Neutrophil (primary cell): ENCODE measurements at regions not wholly inside any gene's neighbourhood (a gene's known extent, or its start where the extent isn't known, plus 50 kb on each side); places are given as distances from the start of the nearest gene placed in this dataset.

ENCODE experiments used
- H3K27ac ChIP-seq: fragments of 200-600 bp; sonication (generic); 2 replicates; pipeline ENCODE4 v1.5.1; 2016; ENCODE audit warnings: mild to moderate bottlenecking, moderate library complexity
- H3K27me3 ChIP-seq: fragments of 200-600 bp; sonication (generic); 2 replicates; pipeline ENCODE4 v1.6.0; 2016; ENCODE audit warnings: mild to moderate bottlenecking
- H3K36me3 ChIP-seq: fragments of 200-600 bp; sonication (generic); 2 replicates; pipeline ENCODE4 v1.5.1; 2017
- H3K4me1 ChIP-seq, 2 experiments: fragments of 200-600 bp in 1 of 2; sonication (generic) in 1 of 2; 1 replicate in 1 of 2; 2 replicates in 1 of 2; pipeline versions ENCODE4 v1.5.1 to v1.6.1; 2013 to 2016; ENCODE audit warnings: low read depth in 1 of 2, low read length in 1 of 2, mild to moderate bottlenecking in 1 of 2, moderate library complexity in 1 of 2; ENCODE audit not compliant: control insufficient read depth in 1 of 2, insufficient read depth in 1 of 2
- H3K4me3 ChIP-seq, 2 experiments: fragments of 200-600 bp in 1 of 2; sonication (generic) in 1 of 2; 1 replicate in 1 of 2; 2 replicates in 1 of 2; pipeline ENCODE4 v1.5.1; 2013 to 2016; ENCODE audit warnings: low read depth in 1 of 2, low read length in 1 of 2, mild to moderate bottlenecking in 1 of 2, moderate library complexity in 1 of 2
- H3K9me3 ChIP-seq: fragments of 200-600 bp; sonication (generic); 2 replicates; pipeline ENCODE4 v1.5.1; 2016
- TF ChIP-seq, protein P1 (sequence below): fragments of 200-600 bp; sonication (generic); IDR thresholded peaks from 2 replicates; pipeline ENCODE4 v1.5.1; 2016; ENCODE audit warnings: antibody characterized with exemption

GRCh38 chr1:209324901-209325871, 258.3 kb upstream of the CAMK1G start:
- Histone ChIP-seq H3K36me3 (no peaks in the 10 kb centered on the region), H3K27me3 (no peaks in the 10 kb centered on the region), H3K27ac (no peak overlapping the region), H3K9me3 (no peaks in the 10 kb centered on the region), H3K4me1 (no peaks in the 10 kb centered on the region), H3K4me3 (no peak overlapping the region)
- TF ChIP-seq, protein P1, sequence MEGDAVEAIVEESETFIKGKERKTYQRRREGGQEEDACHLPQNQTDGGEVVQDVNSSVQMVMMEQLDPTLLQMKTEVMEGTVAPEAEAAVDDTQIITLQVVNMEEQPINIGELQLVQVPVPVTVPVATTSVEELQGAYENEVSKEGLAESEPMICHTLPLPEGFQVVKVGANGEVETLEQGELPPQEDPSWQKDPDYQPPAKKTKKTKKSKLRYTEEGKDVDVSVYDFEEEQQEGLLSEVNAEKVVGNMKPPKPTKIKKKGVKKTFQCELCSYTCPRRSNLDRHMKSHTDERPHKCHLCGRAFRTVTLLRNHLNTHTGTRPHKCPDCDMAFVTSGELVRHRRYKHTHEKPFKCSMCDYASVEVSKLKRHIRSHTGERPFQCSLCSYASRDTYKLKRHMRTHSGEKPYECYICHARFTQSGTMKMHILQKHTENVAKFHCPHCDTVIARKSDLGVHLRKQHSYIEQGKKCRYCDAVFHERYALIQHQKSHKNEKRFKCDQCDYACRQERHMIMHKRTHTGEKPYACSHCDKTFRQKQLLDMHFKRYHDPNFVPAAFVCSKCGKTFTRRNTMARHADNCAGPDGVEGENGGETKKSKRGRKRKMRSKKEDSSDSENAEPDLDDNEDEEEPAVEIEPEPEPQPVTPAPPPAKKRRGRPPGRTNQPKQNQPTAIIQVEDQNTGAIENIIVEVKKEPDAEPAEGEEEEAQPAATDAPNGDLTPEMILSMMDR: no peak

DNA sequence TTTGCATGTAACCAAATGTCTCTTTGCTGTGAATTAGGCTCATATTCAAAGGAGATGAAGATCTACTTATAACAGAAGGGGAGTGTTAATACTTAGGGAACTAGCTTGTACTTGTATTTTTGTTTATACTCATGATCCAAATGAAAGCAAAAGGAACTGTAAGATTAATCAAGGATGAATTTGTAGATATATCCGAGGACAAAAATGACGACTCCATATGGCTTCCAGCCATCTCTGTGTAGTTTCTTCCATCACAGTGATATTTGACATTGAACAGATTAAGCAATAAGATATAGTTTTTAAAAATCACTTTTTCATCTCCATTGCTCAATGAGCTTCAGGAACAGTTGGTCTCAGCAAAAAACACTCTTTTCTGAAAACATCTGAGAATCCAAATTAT, 257.4 kb upstream of the CAMK1G start:
- Histone ChIP-seq H3K4me3 (no peak overlapping the region), H3K27me3 (no peaks in the 10 kb centered on the region), H3K4me1 (no peaks in the 10 kb centered on the region), H3K27ac (no peak overlapping the region), H3K36me3 (no peaks in the 10 kb centered on the region), H3K9me3 (no peaks in the 10 kb centered on the region)
- TF ChIP-seq, protein P1: no peak

DNA sequence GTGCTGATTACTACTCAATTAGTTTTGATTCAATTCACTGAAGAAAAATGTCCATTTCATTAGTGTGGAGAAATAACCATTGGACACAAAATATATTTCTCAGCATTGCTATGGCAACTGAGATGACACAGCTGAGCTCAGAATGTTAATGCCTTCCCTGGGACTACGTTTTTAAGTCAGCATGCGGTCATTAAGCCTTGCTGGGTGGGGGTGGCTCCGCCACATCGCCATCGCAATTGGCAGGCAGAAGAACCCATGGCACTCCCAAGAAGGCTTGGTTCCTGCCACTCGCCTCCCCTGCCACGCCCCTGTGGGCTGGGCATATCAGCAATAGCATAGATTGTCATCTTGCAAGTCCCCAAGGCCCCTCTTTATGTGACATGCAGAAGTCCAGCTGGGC, 256.7 kb upstream of the CAMK1G start:
- Histone ChIP-seq H3K4me3 (no peak overlapping the region), H3K27me3 (no peaks in the 10 kb centered on the region), H3K4me1 (no peaks in the 10 kb centered on the region), H3K36me3 (no peaks in the 10 kb centered on the region), H3K9me3 (no peaks in the 10 kb centered on the region), H3K27ac (no peak overlapping the region)
- TF ChIP-seq, protein P1: no peak

DNA sequence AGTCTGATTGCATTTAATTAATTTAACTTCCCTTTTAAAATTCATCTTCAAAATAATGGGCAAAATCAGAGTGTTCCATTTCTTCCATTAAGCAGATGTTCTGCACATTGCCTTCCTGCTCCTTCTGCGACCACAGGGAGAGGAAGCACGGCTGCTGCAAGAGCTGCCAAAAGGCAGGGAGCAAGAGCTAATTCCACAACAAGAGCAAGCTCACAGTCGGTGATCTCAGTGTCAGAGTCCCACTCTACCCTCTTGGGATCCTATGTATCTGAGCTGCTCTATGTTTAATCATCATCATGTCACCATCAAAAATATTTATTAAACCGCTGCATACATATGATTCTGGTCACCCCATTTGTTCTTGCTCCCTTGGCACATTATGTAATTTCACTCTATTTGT, 255.3 kb upstream of the CAMK1G start:
- Histone ChIP-seq H3K4me1 (no peaks in the 10 kb centered on the region), H3K9me3 (no peaks in the 10 kb centered on the region), H3K36me3 (no peaks in the 10 kb centered on the region), H3K4me3 (no peak overlapping the region), H3K27ac (no peak overlapping the region), H3K27me3 (no peaks in the 10 kb centered on the region)
- TF ChIP-seq, protein P1: no peak

GRCh38 chr1:209335178-209335577, 248.3 kb upstream of the CAMK1G start:
- Histone ChIP-seq H3K36me3 (no peaks in the 10 kb centered on the region), H3K9me3 (no peaks in the 10 kb centered on the region), H3K27me3 (no peaks in the 10 kb centered on the region), H3K27ac (no peak overlapping the region), H3K4me1 (no peaks in the 10 kb centered on the region), H3K4me3 (no peak overlapping the region)
- TF ChIP-seq, protein P1: no peak
